NOMO-1 treated with DMSO at 0.1 percent for 48 hours (cell line): ENCODE measurements at regions not wholly inside any gene's neighbourhood (a gene's known extent, or its start where the extent isn't known, plus 50 kb on each side); places are given as distances from the start of the nearest gene placed in this dataset.

Experiments used
- DNase-seq: peaks from one replicate; lab custom pipeline; 2025; ENCODE audit not compliant: unreplicated experiment; lab: John Stamatoyannopoulos, UW

GRCh38 chr4:125433453-125433852 lies 118.7 kb downstream of the FAT4 start:
- DNase-seq = no peak

DNA sequence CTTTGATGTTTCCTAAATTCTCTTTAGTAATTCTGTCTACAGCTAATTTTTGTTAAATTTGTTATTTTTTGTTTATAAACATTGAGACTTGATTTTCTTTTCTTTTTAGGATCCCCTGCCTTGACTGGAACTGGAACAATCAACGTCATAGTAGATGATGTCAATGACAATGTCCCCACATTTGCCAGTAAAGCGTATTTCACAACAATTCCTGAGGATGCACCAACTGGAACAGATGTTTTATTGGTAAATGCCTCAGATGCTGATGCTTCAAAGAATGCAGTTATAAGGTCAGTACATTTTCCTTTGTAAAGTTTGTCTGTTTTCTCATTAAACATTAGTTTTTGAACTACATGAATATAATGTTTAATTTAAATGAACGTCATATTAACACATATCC lies 119.4 kb downstream of the FAT4 start:
- DNase-seq = no peak

- DNase-seq = no peak
Measured at GRCh38 chr4:125440814-125441213, 126.1 kb downstream of the FAT4 start.

DNA sequence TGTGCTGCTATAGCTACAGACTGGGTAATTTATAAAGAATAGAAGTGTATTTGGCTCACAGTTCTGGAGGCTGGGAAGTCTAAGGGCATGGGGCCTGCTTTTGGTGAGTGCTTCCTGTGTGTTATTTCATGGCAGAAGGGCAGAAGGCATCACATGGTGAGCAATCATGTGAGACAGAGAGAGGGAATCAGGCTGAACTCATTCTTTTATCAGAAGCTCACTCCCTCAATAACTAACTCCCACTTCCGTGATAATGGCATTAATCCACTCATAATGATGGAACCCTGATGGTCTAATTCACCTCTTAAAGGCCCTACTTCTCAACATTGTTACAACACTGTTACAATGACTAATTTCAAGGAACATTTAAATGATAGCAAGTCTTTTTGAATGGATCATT lies 129.4 kb downstream of the FAT4 start:
- no peak for DNase-seq

- DNase-seq = no peak
Measured at GRCh38 chr4:125445525-125445924, 130.8 kb downstream of the FAT4 start.

- no peak for DNase-seq
Measured at GRCh38 chr4:125447551-125448290, 133.0 kb downstream of the FAT4 start.

DNA sequence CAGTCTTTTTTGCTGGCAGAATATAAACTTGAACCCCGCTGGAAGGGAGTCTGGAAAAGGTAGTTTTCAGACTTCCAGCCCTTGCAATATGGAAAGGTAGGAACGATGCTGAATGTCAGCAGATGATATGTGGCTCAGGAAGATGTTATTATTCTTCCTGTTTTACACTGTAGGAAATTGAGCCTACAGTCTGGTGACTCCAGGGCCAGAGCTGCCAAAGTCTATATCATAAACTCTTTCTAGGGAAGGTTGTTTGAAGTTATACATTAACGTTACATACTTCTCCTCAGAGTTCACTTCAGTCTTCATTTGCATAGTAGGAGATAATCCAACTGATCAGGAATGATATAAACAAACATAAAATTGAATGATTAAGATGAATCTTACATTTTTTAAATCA lies 141.3 kb downstream of the FAT4 start:
- DNase-seq = no peak

DNA sequence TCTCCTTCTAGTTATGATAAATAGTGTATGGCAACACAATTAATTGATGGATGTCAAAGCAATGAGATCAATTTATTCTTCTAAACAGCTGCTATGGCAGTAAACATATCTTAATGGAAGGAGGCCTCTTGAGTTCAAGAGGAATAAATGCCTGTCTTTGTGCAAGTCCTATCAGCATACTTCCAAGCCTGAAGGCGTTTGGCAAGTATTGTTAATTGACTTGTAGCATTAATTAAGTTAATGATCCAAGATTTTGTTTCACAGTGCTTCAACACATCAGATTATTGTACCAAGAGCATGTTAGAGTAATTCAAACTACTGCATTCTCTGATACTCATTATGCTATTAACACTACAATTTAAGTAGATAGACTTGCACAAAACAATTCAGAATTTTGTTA lies 144.8 kb downstream of the FAT4 start:
- DNase-seq = no peak

GRCh38 chr4:125461676-125462363 lies 147.1 kb downstream of the FAT4 start:
- DNase-seq = no peak

DNA sequence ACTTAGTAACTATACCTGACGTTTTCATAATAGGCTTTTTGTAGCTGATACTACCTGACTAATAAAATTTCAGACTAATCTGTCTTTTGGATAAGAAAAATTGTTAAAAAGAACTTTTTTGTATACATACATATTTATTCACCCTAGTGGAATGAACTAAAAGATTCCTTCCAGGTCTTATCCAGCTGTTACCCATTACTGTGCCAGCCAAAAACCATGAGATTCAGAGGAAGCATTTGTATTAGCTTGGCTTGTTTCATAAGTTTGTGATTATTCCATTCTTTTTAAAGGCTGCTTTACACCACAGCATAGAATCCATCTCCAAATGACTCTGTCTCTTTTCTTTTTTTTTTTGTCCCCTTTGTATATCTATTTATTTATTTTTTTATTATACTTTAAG lies 149.4 kb downstream of the FAT4 start:
- no peak for DNase-seq

DNA sequence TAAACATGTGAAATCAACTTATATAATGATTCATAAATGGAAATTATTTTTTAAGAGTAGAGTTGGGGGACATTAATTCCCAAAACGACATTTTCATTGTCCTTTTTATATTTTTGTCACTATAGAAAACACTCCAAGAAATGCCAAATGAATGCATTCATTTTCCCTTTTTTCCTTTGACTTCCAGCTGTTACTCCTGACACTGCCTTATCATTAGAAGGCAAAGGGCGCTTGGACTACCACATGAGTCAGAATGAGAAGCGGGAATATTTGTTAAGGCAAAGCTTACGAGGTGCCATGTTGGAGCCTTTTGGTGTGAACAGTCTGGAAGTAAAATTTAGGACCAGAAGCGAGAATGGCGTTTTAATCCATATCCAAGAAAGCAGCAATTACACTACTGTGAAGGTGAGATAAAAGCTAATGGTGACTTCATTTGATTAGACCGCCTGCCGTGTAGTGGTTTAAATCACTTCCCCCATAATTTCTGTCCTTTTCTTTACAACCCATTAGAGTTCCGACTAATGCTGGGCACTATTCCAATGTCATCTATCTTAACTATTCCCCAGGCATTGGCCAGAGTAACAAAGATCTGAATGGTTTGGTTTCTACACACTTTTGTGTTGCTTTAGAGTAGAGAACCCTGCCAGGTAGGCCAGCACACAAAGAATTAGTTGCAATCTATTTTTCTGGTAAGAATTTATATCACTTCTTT lies 166.7 kb downstream of the FAT4 start:
- DNase-seq = no peak

DNA sequence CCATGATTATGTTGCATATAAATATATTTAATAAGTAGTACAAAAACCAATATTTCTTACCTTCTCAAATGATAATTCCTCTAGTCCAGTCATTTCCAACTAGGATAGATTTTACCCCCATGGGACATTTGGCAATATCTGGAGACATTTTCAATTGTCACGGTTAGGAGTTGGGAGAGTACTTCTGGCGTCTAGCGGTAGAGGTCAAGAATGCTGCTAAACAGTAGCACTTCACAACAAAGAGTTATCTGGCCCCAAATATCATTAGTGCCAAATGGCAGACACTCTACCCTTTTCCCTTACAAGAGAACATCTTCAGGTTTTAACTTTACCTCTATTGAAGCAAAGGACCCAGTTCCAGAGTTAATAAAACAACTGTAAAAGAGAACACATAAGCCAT lies 168.1 kb downstream of the FAT4 start:
- DNase-seq = no peak

DNA sequence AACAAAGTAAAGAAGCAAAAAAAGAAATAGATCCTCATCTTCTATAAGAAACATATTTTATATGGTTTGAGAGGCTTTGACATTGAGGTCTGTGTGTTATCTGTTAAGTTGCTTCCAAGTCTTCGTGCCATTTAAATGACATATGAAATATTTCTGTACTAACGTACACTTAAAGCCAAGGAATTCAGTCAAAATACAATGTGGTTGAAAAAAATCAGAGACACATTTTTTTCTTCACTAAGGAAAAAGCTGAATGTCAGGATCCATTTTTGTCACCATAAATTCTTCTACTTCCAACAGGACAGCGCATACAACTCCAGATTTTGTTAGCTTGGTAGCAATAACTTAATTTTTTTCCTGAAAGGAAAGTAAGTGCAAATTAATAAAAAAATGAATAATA lies 168.5 kb downstream of the FAT4 start:
- no peak for DNase-seq

DNA sequence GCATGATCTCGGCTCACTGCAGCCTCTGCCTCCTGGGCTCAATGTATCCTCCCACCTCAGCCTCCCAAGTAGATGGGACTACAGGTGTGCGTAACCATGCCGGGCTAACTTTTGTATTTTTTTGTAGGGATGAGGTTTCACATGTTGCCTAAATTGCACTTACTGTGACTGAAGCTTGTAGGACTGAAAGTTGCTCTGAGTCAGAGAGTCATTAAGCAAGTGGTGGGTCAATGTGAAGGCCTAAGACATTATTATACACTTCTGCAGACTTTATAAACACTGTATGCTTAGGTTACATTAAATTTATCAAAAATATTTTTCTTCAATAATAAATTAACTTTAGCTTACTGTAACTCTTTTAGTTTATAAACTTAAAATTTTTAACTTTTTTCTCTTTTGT lies 170.2 kb downstream of the FAT4 start:
- no peak for DNase-seq

DNA sequence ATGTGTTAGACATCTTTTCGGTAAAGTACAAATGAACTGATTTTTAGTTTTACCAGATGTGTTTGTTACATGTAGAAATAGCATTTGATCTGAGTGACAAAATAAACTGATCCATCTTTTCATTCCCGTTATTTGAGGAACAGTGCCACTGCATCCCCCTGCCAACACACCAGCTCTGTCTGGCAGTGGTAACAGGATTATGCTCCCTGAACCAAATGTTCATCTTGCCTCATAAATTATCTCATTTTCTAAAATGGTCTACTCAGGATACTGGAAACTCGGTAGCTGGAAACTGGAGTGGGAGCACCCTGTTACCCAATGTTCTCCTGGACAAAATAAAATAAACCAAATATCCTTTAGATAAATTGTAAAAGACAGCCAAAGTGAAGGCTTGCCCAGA lies 171.6 kb downstream of the FAT4 start:
- no peak for DNase-seq

DNA sequence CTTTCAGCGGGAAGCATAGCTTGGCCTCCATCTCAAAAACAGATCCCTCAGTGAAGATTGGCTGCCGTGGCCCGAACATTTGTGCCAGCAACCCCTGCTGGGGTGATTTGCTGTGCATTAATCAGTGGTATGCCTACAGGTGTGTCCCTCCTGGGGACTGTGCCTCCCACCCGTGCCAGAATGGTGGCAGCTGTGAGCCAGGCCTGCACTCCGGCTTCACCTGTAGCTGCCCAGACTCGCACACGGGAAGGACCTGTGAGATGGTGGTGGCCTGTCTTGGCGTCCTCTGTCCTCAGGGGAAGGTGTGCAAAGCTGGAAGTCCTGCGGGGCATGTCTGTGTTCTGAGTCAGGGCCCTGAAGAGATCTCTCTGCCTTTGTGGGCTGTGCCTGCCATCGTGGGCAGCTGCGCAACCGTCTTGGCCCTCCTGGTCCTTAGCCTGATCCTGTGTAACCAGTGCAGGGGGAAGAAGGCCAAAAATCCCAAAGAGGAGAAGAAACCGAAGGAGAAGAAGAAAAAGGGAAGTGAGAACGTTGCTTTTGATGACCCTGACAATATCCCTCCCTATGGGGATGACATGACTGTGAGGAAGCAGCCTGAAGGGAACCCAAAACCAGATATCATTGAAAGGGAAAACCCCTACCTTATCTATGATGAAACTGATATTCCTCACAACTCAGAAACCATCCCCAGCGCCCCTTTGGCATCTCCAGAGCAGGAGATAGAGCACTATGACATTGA lies 175.4 kb downstream of the FAT4 start:
- no peak for DNase-seq

DNA sequence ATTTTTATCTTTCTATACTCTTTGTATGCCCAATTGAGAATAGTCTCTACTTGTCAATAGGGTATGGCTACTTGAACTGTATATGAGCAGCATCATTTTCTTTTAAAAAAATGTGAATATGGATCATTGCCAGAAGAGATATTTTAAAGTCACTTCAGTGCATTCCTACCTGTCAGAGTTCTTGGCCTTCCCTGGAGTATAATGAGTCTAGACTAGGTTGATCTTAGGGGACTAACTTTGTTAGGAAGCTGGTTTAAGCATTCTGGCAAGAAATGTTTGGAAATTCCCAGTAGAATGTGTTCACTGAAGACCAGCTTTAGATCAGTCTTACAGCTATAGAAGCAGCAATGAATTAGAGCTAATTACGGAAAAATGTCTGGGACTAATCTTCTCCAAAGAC lies 178.2 kb downstream of the FAT4 start:
- DNase-seq = no peak

DNA sequence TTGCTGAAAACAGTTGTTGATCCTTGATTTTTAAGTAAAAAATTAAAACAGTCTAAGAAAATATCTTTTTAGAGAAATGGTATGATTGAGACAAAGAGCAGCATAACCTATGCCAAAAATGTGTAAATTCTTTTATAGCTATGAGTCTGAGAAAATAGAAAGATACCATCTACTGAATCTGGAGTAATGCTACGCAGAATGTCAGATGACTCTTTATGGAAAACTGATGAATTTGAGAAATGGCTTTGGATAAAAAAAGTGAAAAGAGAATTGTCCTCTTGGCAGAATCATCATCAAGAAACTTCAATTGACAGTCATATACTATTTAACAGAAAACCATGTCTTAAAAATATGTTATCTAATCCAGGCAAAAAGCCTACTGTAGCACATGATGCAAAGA lies 183.1 kb downstream of the FAT4 start:
- no peak for DNase-seq

- DNase-seq = no peak
Measured at GRCh38 chr4:125498981-125499380, 184.2 kb downstream of the FAT4 start.

DNA sequence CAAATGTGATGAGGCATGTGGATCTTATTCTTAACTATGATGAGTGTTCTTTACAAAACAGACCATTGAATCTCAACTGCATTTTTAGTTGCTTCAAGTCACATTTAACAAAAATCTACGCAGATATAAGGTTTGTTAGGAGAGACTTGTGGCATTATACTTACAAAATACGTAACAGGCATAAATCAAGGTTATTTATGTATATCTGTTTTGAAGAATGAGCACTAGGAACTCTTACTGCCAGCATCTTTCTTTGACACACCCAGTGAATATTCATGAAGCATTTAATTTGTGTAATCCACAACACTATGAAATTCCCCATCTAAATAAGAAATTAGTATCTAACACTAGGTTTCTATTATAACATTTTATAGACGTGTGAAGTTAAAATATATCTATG lies 186.3 kb downstream of the FAT4 start:
- no peak for DNase-seq

DNA sequence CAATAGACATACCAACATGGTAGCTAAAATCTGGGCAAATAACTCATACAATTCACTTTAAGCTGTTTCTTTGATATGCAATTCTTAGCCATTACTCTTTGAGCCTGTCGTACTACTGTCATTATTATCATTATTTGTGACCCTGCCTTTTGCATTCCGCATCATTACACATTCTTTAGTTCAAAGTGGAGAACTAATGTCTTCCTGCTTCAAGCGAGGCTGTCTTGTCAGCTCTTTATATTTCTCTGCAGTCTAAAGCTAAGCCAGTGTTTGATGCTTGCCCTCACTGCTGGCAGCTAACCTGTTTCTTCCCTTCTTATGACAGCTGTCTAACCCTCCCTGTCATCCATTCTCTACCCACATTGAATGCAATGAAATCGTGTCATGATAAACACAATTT lies 186.8 kb downstream of the FAT4 start:
- no peak for DNase-seq

DNA sequence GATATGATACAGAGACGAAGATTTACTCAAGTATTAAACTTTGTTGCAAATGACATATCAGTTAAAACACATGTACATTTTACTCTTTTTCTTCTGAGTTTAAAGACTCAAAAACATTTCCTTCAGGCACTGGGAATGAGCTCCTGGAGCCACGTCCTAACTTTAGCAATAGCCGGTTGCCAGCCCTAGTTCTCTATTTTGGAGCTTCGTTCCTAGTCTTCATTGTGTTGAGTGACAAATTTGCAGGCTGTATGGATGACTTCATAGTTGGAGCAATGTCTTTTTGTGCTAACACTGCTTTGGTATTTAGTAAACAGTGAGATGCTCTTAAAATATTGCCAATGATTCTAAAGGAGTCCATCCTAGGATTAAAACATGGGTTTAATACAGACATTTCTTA lies 190.9 kb downstream of the FAT4 start:
- DNase-seq = no peak
